Hepatocyte (in vitro differentiated cells): ENCODE measurements at regions not wholly inside any gene's neighbourhood (a gene's known extent, or its start where the extent isn't known, plus 50 kb on each side); places are given as distances from the start of the nearest gene placed in this dataset.

ENCODE experiments used
- DNase-seq: peaks from one replicate; pipeline ENCODE4 v3.0.0-alpha.2; 2016; ENCODE audit warnings: low spot score
- H2AFZ ChIP-seq: fragments of 200-600 bp; sonication (generic); 2 replicates; pipeline ENCODE4 v1.6.0; 2016; ENCODE audit warnings: antibody characterized with exemption, mild to moderate bottlenecking
- H3K27ac ChIP-seq: fragments of 200-600 bp; sonication (generic); 2 replicates; pipeline ENCODE4 v1.5.1; 2016; ENCODE audit warnings: mild to moderate bottlenecking
- H3K27me3 ChIP-seq: fragments of 200-600 bp; sonication (generic); 2 replicates; pipeline ENCODE4 v1.6.1; 2016
- H3K36me3 ChIP-seq: fragments of 200-600 bp; sonication (generic); replicated peaks from 2 replicates; pipeline ENCODE4 v1.5.1; 2016; ENCODE audit warnings: low read depth; ENCODE audit not compliant: insufficient read depth
- H3K4me1 ChIP-seq: fragments of 200-600 bp; sonication (generic); 2 replicates; pipeline ENCODE4 v1.5.1; 2016; ENCODE audit warnings: mild to moderate bottlenecking, moderate library complexity; ENCODE audit not compliant: insufficient read depth
- H3K4me2 ChIP-seq: fragments of 200-600 bp; sonication (generic); 2 replicates; pipeline ENCODE4 v1.6.0; 2016
- H3K4me3 ChIP-seq: fragments of 200-600 bp; sonication (generic); 2 replicates; pipeline ENCODE4 v1.5.1; 2016; ENCODE audit warnings: mild to moderate bottlenecking
- H3K79me2 ChIP-seq: fragments of 200-600 bp; sonication (generic); 2 replicates; pipeline ENCODE4 v1.6.0; 2017; ENCODE audit warnings: mild to moderate bottlenecking
- H3K9me2 ChIP-seq: fragments of 200-600 bp; sonication (generic); replicated peaks from 2 replicates; pipeline ENCODE4 v1.6.0; 2017; ENCODE audit warnings: mild to moderate bottlenecking; ENCODE audit not compliant: insufficient read depth
- H3K9me3 ChIP-seq: fragments of 200-600 bp; sonication (generic); 2 replicates; pipeline ENCODE4 v1.5.1; 2016; ENCODE audit warnings: low read depth, mild to moderate bottlenecking
- H4K20me1 ChIP-seq: fragments of 200-600 bp; sonication (generic); 2 replicates; pipeline ENCODE4 v1.6.0; 2016; ENCODE audit warnings: mild to moderate bottlenecking; ENCODE audit not compliant: insufficient read depth, poor library complexity, severe bottlenecking
- EZH2 ChIP-seq: fragments of 200-600 bp; sonication (generic); IDR thresholded peaks from 2 replicates; pipeline ENCODE4 v1.6.1; 2016; ENCODE audit warnings: antibody characterized with exemption, mild to moderate bottlenecking, borderline replicate concordance
- EZH2phosphoT487 ChIP-seq: fragments of 200-600 bp; sonication (generic); IDR thresholded peaks from one replicate; pipeline ENCODE4 v1.6.1; 2018; ENCODE audit warnings: antibody characterized with exemption, mild to moderate bottlenecking, low read depth, moderate library complexity; ENCODE audit not compliant: unreplicated experiment, severe bottlenecking
- WGBS: methylation state at CpG from one replicate; pipeline ENCODE4 v1.1.6; 2016; ENCODE audit warnings: low lambda C conversion rate; ENCODE audit errors: missing lambda C conversion rate; 5-methylcytosine and 5-hydroxymethylcytosine counted together
- TF ChIP-seq, protein P1 (sequence below): fragments of 200-600 bp; sonication (generic); IDR thresholded peaks from 2 replicates; pipeline ENCODE4 v1.5.1; 2016; ENCODE audit warnings: antibody characterized with exemption, mild to moderate bottlenecking; ENCODE audit not compliant: poor library complexity

DNA sequence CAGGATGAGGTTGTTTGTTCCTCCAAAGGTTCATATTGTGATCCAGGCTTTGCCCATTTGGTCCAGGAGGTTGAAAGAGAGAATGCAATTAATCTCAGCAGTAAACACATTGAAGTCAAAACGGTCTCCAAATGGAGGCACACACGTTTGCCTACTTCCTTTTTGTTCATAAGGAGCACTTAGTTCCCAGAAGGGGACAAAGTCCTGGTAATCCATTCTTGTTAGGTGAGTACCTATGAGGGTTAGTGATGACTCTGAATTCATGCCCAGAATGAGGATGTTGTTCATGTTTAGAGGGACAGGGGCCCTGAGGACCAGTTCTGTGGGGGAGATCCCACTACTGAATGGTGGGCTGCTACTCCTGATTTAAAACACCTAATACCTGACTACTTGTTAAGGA is 177.7 kb downstream of the ALDH1A2 start:
- Histone ChIP-seq H4K20me1 (no peaks in the 10 kb centered on the region), H3K36me3 (no peaks in the 10 kb centered on the region), H3K27ac (no peak overlapping the region), H3K79me2 (no peaks in the 10 kb centered on the region), H3K9me2 (no peaks in the 10 kb centered on the region), H3K4me2 (no peak overlapping the region), H3K4me1 (no peaks in the 10 kb centered on the region), H3K9me3 (no peaks in the 10 kb centered on the region), H3K4me3 (no peak overlapping the region), H3K27me3 (no peaks in the 10 kb centered on the region), H2AFZ (no peak overlapping the region)
- TF ChIP-seq EZH2phosphoT487: no peak
- TF ChIP-seq, protein P1, sequence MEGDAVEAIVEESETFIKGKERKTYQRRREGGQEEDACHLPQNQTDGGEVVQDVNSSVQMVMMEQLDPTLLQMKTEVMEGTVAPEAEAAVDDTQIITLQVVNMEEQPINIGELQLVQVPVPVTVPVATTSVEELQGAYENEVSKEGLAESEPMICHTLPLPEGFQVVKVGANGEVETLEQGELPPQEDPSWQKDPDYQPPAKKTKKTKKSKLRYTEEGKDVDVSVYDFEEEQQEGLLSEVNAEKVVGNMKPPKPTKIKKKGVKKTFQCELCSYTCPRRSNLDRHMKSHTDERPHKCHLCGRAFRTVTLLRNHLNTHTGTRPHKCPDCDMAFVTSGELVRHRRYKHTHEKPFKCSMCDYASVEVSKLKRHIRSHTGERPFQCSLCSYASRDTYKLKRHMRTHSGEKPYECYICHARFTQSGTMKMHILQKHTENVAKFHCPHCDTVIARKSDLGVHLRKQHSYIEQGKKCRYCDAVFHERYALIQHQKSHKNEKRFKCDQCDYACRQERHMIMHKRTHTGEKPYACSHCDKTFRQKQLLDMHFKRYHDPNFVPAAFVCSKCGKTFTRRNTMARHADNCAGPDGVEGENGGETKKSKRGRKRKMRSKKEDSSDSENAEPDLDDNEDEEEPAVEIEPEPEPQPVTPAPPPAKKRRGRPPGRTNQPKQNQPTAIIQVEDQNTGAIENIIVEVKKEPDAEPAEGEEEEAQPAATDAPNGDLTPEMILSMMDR: no peak
- 78% methylated on average over 2 of the region's 2 CpGs for WGBS
- DNase-seq: no peak

DNA sequence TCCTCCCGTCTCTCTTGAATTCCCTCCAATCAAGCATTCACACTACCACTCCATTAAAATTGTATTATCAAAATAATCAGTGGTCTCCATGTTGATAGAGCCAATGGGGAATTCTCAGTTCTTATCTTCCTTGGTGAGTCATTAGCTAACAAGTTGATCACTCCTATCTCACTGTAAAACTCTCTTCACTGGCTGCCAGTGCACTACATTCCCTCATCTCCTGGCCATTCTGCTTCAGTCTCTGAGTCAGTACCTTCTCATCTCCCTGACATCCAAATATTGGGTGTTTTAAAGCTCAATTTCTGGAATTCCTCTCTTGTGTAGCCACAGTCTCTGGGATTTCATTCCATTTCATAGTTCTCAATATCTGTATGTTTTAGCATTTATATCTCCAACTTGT is 175.2 kb downstream of the ALDH1A2 start:
- 82% methylated on average over 1 of the region's 1 CpG for WGBS
- DNase-seq: no peak
- Histone ChIP-seq H3K4me1 (no peaks in the 10 kb centered on the region), H3K27me3 (no peaks in the 10 kb centered on the region), H3K4me3 (no peak overlapping the region), H4K20me1 (no peaks in the 10 kb centered on the region), H3K79me2 (no peaks in the 10 kb centered on the region), H3K9me2 (no peaks in the 10 kb centered on the region), H2AFZ (no peak overlapping the region), H3K9me3 (no peaks in the 10 kb centered on the region), H3K27ac (no peak overlapping the region), H3K4me2 (no peak overlapping the region), H3K36me3 (no peaks in the 10 kb centered on the region)
- no peak for TF ChIP-seq EZH2phosphoT487
- no peak for TF ChIP-seq EZH2
- TF ChIP-seq, protein P1: no peak

DNA sequence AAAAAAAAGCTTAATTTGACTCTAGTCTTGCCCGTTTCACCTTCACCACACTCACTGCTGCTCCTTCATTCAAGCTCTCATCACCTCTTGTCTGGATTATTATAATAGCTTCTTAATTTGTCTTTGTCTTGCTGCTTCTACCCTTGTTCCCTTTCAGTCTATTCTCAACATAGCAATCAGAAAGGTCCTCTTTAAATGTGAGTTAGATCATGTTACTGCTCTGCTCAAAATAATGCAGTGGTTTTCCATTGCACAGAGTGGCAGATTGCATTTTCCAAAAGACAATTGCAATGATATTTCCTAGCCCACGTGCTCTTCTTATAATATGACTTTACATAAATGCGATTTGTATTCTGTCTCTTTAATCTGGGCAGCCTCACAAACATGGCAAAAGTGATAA is 174.6 kb downstream of the ALDH1A2 start:
- H3K9me3 ChIP-seq: no peaks in the 10 kb centered on the region
- H2AFZ ChIP-seq: no peak overlapping the region
- H3K79me2 ChIP-seq: no peaks in the 10 kb centered on the region
- H3K4me2 ChIP-seq: no peak overlapping the region
- no peak overlapping the region for H3K27ac ChIP-seq
- no peak overlapping the region for H3K4me3 ChIP-seq
- H4K20me1 ChIP-seq: no peaks in the 10 kb centered on the region
- no peak for DNase-seq
- no peaks in the 10 kb centered on the region for H3K27me3 ChIP-seq
- no peaks in the 10 kb centered on the region for H3K9me2 ChIP-seq
- no peaks in the 10 kb centered on the region for H3K4me1 ChIP-seq
- 92% methylated on average over 3 of the region's 3 CpGs for WGBS
- TF ChIP-seq EZH2phosphoT487 (no peak), EZH2 (no peak)
- TF ChIP-seq, protein P1: no peak
- H3K36me3 ChIP-seq: no peaks in the 10 kb centered on the region

DNA sequence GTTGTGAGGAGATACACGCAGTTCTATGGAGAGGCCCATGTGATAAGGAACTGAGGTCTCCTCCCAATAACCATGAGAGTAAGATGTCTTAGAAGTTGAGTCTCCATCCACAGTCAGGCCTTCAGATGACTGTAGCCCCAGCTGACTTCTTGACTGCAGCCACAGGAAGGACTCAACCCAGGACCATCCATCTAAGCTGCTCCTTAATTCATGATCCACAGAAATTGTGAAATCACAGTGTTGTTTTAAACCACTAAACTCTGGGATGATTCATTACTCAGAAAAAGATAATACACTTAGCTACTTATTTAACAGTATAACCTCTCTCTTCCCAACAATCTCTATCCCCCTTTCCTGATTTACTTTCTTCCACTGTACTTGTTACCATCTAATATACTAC is 173.3 kb downstream of the ALDH1A2 start:
- H4K20me1 ChIP-seq: no peaks in the 10 kb centered on the region
- H3K4me2 ChIP-seq: no peak overlapping the region
- no peak overlapping the region for H3K27ac ChIP-seq
- TF ChIP-seq EZH2 (no peak), EZH2phosphoT487 (no peak)
- TF ChIP-seq, protein P1: no peak
- WGBS: 83% methylated on average over 1 of the region's 1 CpG
- H3K4me3 ChIP-seq: no peak overlapping the region
- no peaks in the 10 kb centered on the region for H3K79me2 ChIP-seq
- H3K4me1 ChIP-seq: no peaks in the 10 kb centered on the region
- H3K9me3 ChIP-seq: no peaks in the 10 kb centered on the region
- H3K36me3 ChIP-seq: no peaks in the 10 kb centered on the region
- no peak overlapping the region for H2AFZ ChIP-seq
- H3K27me3 ChIP-seq: no peaks in the 10 kb centered on the region
- no peak for DNase-seq
- no peaks in the 10 kb centered on the region for H3K9me2 ChIP-seq
